ENCODE measurements at regions not wholly inside any gene's neighbourhood (a gene's known extent, or its start where the extent isn't known, plus 50 kb on each side); places are given as distances from the start of the nearest gene placed in this dataset.

GRCh38 chr3:180789774-180790173 lies 110.5 kb upstream of the CCDC39 start:
- TF ChIP-seq CTCF (IDR thresholded peaks at IDR 0.05; ENCODE audit: low read depth, low read length) = no peak
- no peak for TF ChIP-seq EZH2phosphoT487 (IDR thresholded peaks at IDR 0.05; ENCODE audit: low read depth)
